DMS53 treated with DMSO at 0.1 percent for 48 hours (cell line): ENCODE measurements at regions not wholly inside any gene's neighbourhood (a gene's known extent, or its start where the extent isn't known, plus 50 kb on each side); places are given as distances from the start of the nearest gene placed in this dataset.
"Not testable (repeated sequence)": the region's sequence is repeated elsewhere in the genome, so short reads cannot be mapped to it uniquely, and the experiment has no call there.

Experiments
- DNase-seq: peaks from one replicate; lab custom pipeline; 2025; ENCODE audit not compliant: unreplicated experiment; lab: John Stamatoyannopoulos, UW

GRCh38 chr14:101076451-101077198 is 173.1 kb upstream of the RTL1 start:
- no peak for DNase-seq

- no peak for DNase-seq
These were observed 174.1 kb upstream of the RTL1 start for GRCh38 chr14:101077481-101078074.

- DNase-seq, result no peak
These were observed 174.8 kb upstream of the RTL1 start for GRCh38 chr14:101078170-101078891.

- no peak for DNase-seq
These were observed 175.3 kb upstream of the RTL1 start for GRCh38 chr14:101078892-101079221.

GRCh38 chr14:101080922-101081593 is 177.5 kb upstream of the RTL1 start:
- DNase-seq, result no peak

GRCh38 chr14:101082036-101082435 is 178.5 kb upstream of the RTL1 start:
- DNase-seq, result no peak

- DNase-seq, result no peak
These were observed 179.2 kb upstream of the RTL1 start for GRCh38 chr14:101082436-101083384.

- no peak for DNase-seq
These were observed 180.3 kb upstream of the RTL1 start for GRCh38 chr14:101083564-101084435.

- DNase-seq, result no peak
These were observed 180.9 kb upstream of the RTL1 start for GRCh38 chr14:101084436-101084826.

GRCh38 chr14:101086926-101087325 is 183.4 kb upstream of the RTL1 start:
- DNase-seq, result no peak

- no peak for DNase-seq
These were observed 184.3 kb upstream of the RTL1 start for GRCh38 chr14:101087614-101088394.

- DNase-seq, result no peak
These were observed 184.8 kb upstream of the RTL1 start for GRCh38 chr14:101088395-101088667.

GRCh38 chr14:101088714-101089113 is 185.2 kb upstream of the RTL1 start:
- no peak for DNase-seq

GRCh38 chr14:101090478-101090877 is 187.0 kb upstream of the RTL1 start:
- DNase-seq, result not testable (repeated sequence)

GRCh38 chr14:101090976-101091375 is 187.5 kb upstream of the RTL1 start:
- DNase-seq, result no peak

- DNase-seq, result not testable (repeated sequence)
These were observed 191.4 kb upstream of the RTL1 start for GRCh38 chr14:101094916-101095315.

- DNase-seq, result no peak
These were observed 193.0 kb upstream of the RTL1 start for GRCh38 chr14:101096551-101096950.

- no peak for DNase-seq
These were observed 193.7 kb upstream of the RTL1 start for GRCh38 chr14:101097109-101097793.

GRCh38 chr14:101098177-101098576 is 194.7 kb upstream of the RTL1 start:
- DNase-seq, result no peak
